ENCODE measurements at regions not wholly inside any gene's neighbourhood (a gene's known extent, or its start where the extent isn't known, plus 50 kb on each side); places are given as distances from the start of the nearest gene placed in this dataset.

GRCh38 chr14:103259184-103259583 is 74.9 kb upstream of the EIF5 start:
- H3K27ac ChIP-seq: peak overlapping the region; percentile 93

GRCh38 chr14:103259801-103260628 is 74.0 kb upstream of the EIF5 start:
- TF ChIP-seq CTCF (conservative IDR thresholded peaks at IDR 0.05) (no peak), ZFX (IDR thresholded peaks at IDR 0.05) (0 out of 2 replicates have a peak, but pooled peaks have one; percentile 17)
- peak overlapping the region; percentile 93 for H3K27ac ChIP-seq

More at GRCh38 chr14:103259184-103259583, 74.9 kb upstream of the EIF5 start:
- TF ChIP-seq ZFX (IDR thresholded peaks at IDR 0.05) (no peak), CTCF (conservative IDR thresholded peaks at IDR 0.05) (no peak)

- peak overlapping the region; percentile 93 for H3K27ac ChIP-seq
- TF ChIP-seq CTCF (conservative IDR thresholded peaks at IDR 0.05) (no peak), ZFX (IDR thresholded peaks at IDR 0.05) (no peak)
Measured at GRCh38 chr14:103260629-103261124, 73.4 kb upstream of the EIF5 start.

GRCh38 chr14:103267226-103267910 is 66.7 kb upstream of the EIF5 start:
- no peak for TF ChIP-seq ZFX (IDR thresholded peaks at IDR 0.05)
- no peak for TF ChIP-seq CTCF (conservative IDR thresholded peaks at IDR 0.05)
- no peak overlapping the region for H3K27ac ChIP-seq

- H3K27ac ChIP-seq: no peak overlapping the region
- TF ChIP-seq ZFX (IDR thresholded peaks at IDR 0.05) (no peak), CTCF (conservative IDR thresholded peaks at IDR 0.05) (no peak)
Measured at GRCh38 chr14:103271189-103271588, 62.8 kb upstream of the EIF5 start.

- TF ChIP-seq CTCF (conservative IDR thresholded peaks at IDR 0.05): no peak
- no peak for TF ChIP-seq ZFX (IDR thresholded peaks at IDR 0.05)
- no peak overlapping the region for H3K27ac ChIP-seq
Measured at GRCh38 chr14:103273145-103273744, 60.8 kb upstream of the EIF5 start.
